HG02610 (cell line): ENCODE measurements at regions not wholly inside any gene's neighbourhood (a gene's known extent, or its start where the extent isn't known, plus 50 kb on each side); places are given as distances from the start of the nearest gene placed in this dataset.
"Not testable (repeated sequence)": the region's sequence is repeated elsewhere in the genome, so short reads cannot be mapped to it uniquely, and the experiment has no call there.

ENCODE experiments used
- ATAC-seq: cut with Tn5 transposase; IDR thresholded peaks from one replicate; pipeline ENCODE4 v1.9.1; 2021; ENCODE audit warnings: mild to moderate bottlenecking, moderate library complexity; ENCODE audit not compliant: unreplicated experiment

GRCh38 chr13:47708386-47708785, 292.7 kb downstream of the SUCLA2 start:
- ATAC-seq: no peak

DNA sequence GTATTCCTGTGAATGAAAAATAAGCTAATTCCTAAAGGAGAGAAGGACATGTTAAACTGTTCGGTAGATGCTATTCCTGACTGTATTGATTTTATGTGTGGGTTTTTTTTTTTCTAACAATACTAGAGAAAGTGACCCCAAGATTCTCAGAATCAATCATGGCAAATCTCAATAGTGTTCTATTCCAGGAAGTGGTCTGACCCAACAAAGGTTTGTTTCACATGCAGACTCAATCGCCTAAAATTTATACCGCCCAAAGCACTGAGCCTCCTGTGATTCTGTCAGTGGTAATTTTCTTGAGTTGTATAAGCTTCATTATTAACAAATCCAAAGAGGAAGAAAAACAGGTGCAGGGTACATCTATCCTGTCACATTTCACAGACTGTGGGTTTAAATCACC, 293.7 kb downstream of the SUCLA2 start:
- ATAC-seq: peak; percentile 78

GRCh38 chr13:47705185-47705584, 295.9 kb downstream of the SUCLA2 start:
- ATAC-seq: no peak

GRCh38 chr13:47696674-47697073, 304.4 kb downstream of the SUCLA2 start:
- no peak for ATAC-seq

- ATAC-seq: no peak
These were observed 313.5 kb downstream of the SUCLA2 start for GRCh38 chr13:47687577-47687976.

- not testable (repeated sequence) for ATAC-seq
These were observed 315.9 kb downstream of the SUCLA2 start for GRCh38 chr13:47685156-47685555.

GRCh38 chr13:47680748-47681147, 320.3 kb downstream of the SUCLA2 start:
- ATAC-seq: no peak

DNA sequence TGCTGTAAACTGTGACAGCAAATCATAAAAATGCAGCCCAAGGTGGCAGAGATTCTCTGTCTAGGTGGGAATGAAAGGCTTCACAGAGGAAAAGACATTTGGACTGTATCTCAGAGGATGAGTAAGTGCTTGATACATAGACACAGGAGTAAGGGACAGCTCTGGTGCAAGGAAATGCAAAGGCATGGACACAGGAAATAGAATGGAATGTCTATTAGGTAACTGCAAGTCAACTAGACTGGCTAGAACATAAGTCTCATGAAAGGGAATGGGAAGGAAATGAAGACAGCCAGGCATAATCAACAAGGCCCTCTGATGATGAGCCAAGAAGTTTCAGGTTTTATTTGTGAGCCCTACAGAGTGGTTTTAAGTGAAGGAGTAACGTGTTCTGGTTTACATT, 321.7 kb downstream of the SUCLA2 start:
- no peak for ATAC-seq

- ATAC-seq: no peak
These were observed 322.7 kb downstream of the SUCLA2 start for GRCh38 chr13:47678201-47678968.

DNA sequence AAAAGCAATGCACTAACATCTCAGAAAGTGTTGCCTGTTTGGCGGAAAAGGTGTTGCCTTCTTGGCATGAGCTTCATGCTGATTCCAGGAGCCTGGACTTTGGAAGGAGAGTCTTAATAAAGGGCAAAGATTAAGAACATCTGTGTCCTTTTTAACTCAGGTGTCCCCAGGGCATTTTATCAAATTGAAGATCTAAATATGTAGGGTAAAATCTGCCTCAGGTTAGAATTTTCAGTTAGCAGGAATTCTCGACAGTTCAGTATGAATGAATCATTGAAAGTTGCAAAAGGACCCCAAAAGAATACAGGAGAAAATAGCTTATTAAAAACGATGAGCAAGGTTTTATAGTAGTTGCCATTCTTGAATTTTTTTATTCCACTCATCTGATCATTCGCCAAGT, 325.2 kb downstream of the SUCLA2 start:
- no peak for ATAC-seq

- no peak for ATAC-seq
These were observed 327.8 kb downstream of the SUCLA2 start for GRCh38 chr13:47673009-47673850.

GRCh38 chr13:47672245-47673008, 328.6 kb downstream of the SUCLA2 start:
- no peak for ATAC-seq

DNA sequence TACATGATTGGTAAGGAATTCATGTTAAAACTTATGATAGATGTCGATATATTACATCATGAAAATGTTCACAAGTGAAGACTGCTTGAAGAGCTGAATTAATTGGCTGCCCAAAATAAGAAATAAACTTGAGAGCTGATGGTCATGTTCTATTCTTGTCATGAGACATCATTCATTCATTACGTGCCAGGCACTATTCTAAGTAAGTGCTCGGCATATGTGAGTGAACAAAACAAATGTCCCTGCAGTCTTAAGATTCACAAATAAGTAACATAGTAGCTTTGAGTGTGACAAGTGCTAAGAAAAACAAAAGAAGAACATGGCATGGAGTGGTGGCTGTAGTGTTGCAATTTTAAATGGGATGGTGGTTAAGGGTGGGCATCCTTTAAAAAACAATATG, 329.3 kb downstream of the SUCLA2 start:
- no peak for ATAC-seq

GRCh38 chr13:47665043-47665442, 336.0 kb downstream of the SUCLA2 start:
- no peak for ATAC-seq

- no peak for ATAC-seq
These were observed 340.0 kb downstream of the SUCLA2 start for GRCh38 chr13:47661076-47661475.

- no peak for ATAC-seq
These were observed 344.4 kb downstream of the SUCLA2 start for GRCh38 chr13:47656651-47657050.

GRCh38 chr13:47650209-47650608, 350.9 kb downstream of the SUCLA2 start:
- no peak for ATAC-seq

DNA sequence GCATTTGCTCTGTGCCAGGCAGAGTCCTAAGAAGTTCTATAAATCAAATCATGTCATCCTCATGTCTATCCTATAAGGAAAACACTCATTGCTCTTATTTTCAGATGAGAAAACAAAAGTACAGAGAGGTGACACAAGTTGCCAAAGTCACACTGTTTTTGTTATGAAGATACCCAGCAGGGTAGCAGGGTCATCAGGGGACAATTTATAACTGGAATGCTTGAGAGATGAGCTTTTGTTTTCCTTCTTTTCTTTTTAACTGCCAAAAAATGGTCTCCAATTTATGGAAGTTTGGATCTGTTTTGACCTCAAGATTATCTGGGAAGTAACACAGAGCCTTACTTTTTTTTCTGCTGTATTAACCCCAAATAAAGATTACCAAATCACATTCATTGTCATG, 354.1 kb downstream of the SUCLA2 start:
- no peak for ATAC-seq

DNA sequence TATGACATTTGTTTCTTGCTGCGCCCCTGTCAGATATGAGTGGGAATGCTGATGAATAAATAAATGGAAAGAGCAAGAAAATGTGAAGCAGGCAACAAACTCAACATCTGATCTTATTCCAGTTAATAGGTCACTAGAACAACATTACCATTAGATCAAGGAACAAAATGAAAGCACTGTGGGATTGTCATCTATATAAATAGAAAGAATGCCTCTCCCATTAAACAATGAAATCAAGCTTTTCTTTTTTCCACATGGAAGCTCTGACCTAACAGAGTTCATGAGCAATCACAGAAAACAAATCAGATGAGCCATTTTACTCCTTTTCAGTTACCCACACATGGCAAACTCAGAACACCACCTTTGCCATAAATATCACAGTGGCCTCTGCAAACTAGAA, 354.8 kb downstream of the SUCLA2 start:
- ATAC-seq: no peak

GRCh38 chr13:47639738-47640447, 361.2 kb downstream of the SUCLA2 start:
- ATAC-seq: no peak

GRCh38 chr13:47638627-47639026, 362.4 kb downstream of the SUCLA2 start:
- no peak for ATAC-seq
